HUES64 (cell line): ENCODE measurements at regions not wholly inside any gene's neighbourhood (a gene's known extent, or its start where the extent isn't known, plus 50 kb on each side); places are given as distances from the start of the nearest gene placed in this dataset.

Source experiments
- H3K27ac ChIP-seq: 2 replicates; pipeline ENCODE4 v1.7.0; 2013; ENCODE audit warnings: low read depth, low read length, inconsistent platforms
- H3K27me3 ChIP-seq: 2 replicates; pipeline ENCODE4 v1.6.1; 2013; ENCODE audit warnings: mild to moderate bottlenecking, low read length; ENCODE audit not compliant: insufficient read depth
- H3K36me3 ChIP-seq: 2 replicates; pipeline ENCODE4 v1.6.1; 2013; ENCODE audit warnings: mild to moderate bottlenecking, low read length; ENCODE audit not compliant: insufficient read depth
- H3K4me1 ChIP-seq: 2 replicates; pipeline ENCODE4 v1.6.1; 2013; ENCODE audit warnings: mild to moderate bottlenecking, low read length, moderate library complexity; ENCODE audit not compliant: insufficient read depth
- H3K4me3 ChIP-seq: 2 replicates; pipeline ENCODE4 v1.5.1; 2013; ENCODE audit warnings: mild to moderate bottlenecking, low read length, moderate library complexity
- H3K9ac ChIP-seq: 2 replicates; pipeline ENCODE4 v1.6.1; 2013; ENCODE audit warnings: mild to moderate bottlenecking, low read depth, low read length
- H3K9me3 ChIP-seq: 2 replicates; pipeline ENCODE4 v1.6.1; 2013; ENCODE audit warnings: low read depth, low read length; ENCODE audit not compliant: insufficient read depth
- WGBS: fragments of 150-250, 120-280 bp; methylation state at CpG from one replicate; pipeline ENCODE4 v1.1.7; 2013; ENCODE audit warnings: missing lambda C conversion rate; 5-methylcytosine and 5-hydroxymethylcytosine counted together

DNA sequence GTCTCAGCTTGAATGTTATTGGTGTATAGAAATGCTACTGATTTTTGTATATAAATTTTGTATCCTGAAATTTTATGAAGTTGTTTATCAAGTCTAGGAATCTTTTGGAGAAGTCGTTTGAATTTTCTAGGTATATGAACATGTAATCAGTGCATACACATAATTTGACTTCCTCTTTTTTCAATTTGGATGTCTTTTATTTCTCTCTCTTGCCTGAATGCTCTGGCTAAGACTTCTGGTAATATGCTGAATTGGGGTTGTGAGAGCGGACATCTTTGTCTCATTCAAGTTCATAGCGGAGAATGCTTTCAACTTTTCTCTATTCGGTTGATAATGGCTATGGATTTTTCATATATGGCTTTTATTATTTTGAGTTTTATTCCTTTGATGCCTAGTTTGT, 100.9 kb upstream of the MCTP2 start:
- H3K9ac ChIP-seq, result no peak overlapping the region

DNA sequence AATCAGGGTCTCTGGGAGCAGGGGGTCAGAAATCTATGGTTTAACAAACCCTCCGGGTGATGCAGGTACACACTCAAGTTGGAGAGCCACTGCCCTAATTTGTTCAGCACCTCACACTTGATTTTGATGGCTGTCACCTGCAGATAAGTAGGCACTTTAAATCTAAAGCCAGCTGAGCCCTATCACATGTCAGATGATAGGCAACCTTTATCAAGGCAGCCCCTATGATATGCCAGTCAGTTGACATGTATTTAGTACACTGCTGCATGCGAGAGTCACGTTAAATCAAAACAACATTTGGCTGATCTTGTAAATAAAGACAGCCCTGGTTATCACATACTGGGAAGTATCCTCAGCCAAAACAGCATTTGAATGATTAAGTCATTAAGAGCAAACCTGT, 104.4 kb upstream of the MCTP2 start:
- no peak overlapping the region for H3K4me3 ChIP-seq
- H3K9ac ChIP-seq, result no peak overlapping the region
- no peaks in the 10 kb centered on the region for H3K27me3 ChIP-seq
- no peak overlapping the region for H3K27ac ChIP-seq
- WGBS, result 90% methylated on average over 3 of the region's 3 CpGs
- no peaks in the 10 kb centered on the region for H3K36me3 ChIP-seq
- H3K4me1 ChIP-seq, result peaks cover 12% of the 10 kb centered on the region; the same call in 1 of the 2 replicates
- H3K9me3 ChIP-seq, result no peaks in the 10 kb centered on the region

More for the DNA sequence above, 100.9 kb upstream of the MCTP2 start:
- H3K36me3 ChIP-seq, result no peaks in the 10 kb centered on the region
- H3K4me1 ChIP-seq, result no peaks in the 10 kb centered on the region
- H3K27me3 ChIP-seq, result 0 out of 2 replicates have a peak, but pooled peaks cover 2% of the 10 kb centered on the region
- H3K4me3 ChIP-seq, result no peak overlapping the region
- H3K9me3 ChIP-seq, result no peaks in the 10 kb centered on the region
- WGBS, result 83% methylated on average over 4 of the region's 4 CpGs
- no peak overlapping the region for H3K27ac ChIP-seq

DNA sequence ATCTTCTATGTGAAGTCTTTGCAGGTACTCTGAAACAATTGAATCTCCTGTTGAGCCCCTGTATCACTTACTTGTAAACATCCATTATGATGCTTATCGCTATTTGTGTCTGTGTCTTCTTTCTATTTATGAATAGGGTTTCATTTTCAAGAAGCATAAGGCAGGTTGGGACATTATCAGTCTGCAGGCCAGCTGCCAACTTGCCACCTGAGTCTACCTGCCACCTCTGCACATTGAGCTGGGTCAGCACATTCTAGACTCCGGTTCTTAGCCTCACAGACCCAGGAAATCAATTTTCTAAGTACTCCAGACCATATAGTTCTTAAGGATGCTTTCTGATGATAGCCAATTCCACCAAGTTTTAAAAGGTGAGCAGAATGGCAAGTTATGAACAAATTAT, 105.7 kb upstream of the MCTP2 start:
- Histone ChIP-seq H3K4me1 (peaks cover 12% of the 10 kb centered on the region; the same call in 1 of the 2 replicates), H3K4me3 (no peak overlapping the region), H3K27ac (no peak overlapping the region), H3K9ac (no peak overlapping the region), H3K9me3 (no peaks in the 10 kb centered on the region), H3K27me3 (no peaks in the 10 kb centered on the region), H3K36me3 (no peaks in the 10 kb centered on the region)
- WGBS, result 94% methylated on average over 2 of the region's 2 CpGs

DNA sequence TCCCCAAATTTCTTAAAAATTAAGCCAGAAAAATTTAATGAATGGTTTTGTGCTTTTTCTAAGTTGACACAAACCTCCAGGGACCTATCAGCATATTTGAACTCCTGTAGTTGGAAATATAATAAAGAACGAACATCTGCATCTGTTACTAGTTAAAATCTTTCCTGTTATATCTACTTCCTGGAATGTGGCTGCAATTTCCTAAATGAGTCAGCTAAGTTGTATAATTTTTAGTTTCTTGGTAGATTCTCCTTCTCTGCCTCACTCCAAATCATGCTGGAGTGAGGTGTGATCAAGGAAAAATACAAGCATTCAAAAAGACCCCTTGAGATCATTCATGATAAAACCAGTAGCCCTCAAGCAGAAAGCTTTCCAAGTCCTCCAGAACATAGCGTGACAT, 106.2 kb upstream of the MCTP2 start:
- no peak overlapping the region for H3K27ac ChIP-seq
- H3K36me3 ChIP-seq, result no peaks in the 10 kb centered on the region
- H3K9me3 ChIP-seq, result no peaks in the 10 kb centered on the region
- no peak overlapping the region for H3K4me3 ChIP-seq
- no peak overlapping the region for H3K9ac ChIP-seq
- peaks cover 12% of the 10 kb centered on the region; the same call in 1 of the 2 replicates for H3K4me1 ChIP-seq
- WGBS, result 100% methylated on average over 1 of the region's 2 CpGs
- no peaks in the 10 kb centered on the region for H3K27me3 ChIP-seq

DNA sequence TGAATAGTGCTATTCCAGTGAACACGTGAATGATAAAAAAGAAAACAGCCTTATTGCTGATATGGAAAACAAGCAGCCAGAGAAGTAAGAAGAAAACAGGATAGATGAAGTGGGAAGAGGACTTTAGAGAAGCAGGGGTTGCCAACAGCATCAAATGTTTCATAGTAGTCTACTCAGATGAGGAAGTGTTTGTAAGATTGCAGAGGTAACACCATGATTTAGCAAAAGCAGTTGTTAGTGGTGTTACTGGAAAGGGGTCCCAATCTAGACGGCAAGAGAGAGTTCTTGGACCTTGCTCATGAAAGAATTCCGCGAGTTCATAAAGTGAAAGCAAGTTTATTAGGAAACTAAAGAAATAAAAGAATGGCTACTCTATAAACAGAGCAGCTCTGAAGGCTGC, 108.8 kb upstream of the MCTP2 start:
- no peak overlapping the region for H3K9ac ChIP-seq
- no peak overlapping the region for H3K4me3 ChIP-seq
- no peaks in the 10 kb centered on the region for H3K36me3 ChIP-seq
- H3K4me1 ChIP-seq, result peaks cover 18% of the 10 kb centered on the region; the same call in 1 of the 2 replicates
- H3K27me3 ChIP-seq, result no peaks in the 10 kb centered on the region
- no peak overlapping the region for H3K27ac ChIP-seq
- H3K9me3 ChIP-seq, result no peaks in the 10 kb centered on the region
- WGBS, result 95% methylated on average over 4 of the region's 4 CpGs

DNA sequence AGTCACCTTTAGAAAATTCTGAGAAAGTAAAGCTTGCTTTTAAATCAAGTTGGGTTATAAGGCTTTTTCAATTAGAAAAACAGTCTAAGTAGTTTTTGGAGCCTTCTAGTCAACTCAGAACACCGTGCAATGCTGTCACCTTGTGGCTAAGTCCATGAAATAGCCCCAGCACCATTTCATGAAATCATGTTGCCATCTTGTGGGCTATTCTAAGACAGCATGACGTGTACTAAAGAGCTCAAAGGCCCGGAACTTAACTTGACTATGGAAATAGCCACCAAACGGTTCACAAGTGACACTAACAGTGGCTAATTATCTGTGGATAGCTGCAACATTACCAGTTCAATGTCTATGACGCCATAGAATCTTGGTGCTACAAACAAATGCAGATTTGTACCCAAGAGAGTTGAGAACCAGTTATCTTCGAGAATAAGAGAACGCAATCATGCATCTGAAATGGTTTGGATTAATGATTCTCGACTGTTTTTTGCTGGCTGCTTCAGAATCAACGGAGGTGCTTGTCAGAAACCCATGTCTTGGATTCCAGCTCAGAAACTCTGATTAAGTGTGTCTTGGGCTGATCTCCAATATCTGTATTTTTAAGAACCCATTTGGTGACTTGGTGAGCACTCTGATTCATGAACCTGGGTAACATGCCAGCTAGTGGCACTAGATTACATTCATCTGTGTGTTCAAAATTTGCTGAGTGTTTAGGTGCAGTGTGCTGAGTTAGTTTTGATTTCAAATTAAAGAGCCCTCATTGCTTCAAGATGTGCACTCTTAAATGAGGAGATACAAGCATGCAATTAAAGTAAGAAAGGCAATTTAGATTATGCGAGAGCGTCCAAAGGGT, 111.2 kb upstream of the MCTP2 start:
- H3K9ac ChIP-seq, result no peak overlapping the region
- WGBS, result 60% methylated on average over 11 of the region's 11 CpGs
- H3K27me3 ChIP-seq, result no peaks in the 10 kb centered on the region

DNA sequence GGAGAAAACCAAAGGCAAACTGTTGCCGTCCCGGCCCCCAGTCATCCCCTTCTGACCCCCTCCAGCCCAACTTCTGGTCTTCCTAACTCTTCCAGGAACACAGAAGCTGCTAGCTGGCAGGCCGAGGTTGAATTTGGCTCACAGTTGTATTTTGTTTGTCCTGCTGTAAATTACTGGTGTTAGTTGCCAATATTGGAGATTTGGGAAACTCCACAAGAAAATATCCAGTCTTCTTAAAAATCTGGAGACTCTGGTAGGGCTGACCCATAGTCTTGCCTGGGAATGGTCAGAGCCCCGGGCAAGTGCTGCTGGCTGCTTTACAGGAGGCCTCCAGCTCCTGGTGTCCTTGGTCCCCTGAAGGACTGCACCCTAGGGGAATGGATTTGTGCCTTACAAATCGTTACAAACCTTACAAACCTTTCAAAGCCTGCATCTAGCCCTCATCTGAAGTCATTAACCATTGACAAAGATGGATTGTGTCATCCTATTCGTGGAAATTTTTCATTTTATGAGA, 112.0 kb upstream of the MCTP2 start:
- no peak overlapping the region for H3K4me3 ChIP-seq
- WGBS, result 64% methylated on average over 6 of the region's 6 CpGs
- H3K27ac ChIP-seq, result no peak overlapping the region

More for the DNA sequence above, 111.2 kb upstream of the MCTP2 start:
- Histone ChIP-seq H3K4me1 (peaks cover 18% of the 10 kb centered on the region; the same call in 1 of the 2 replicates), H3K9me3 (no peaks in the 10 kb centered on the region), H3K27ac (no peak overlapping the region), H3K36me3 (no peaks in the 10 kb centered on the region), H3K4me3 (no peak overlapping the region)

DNA sequence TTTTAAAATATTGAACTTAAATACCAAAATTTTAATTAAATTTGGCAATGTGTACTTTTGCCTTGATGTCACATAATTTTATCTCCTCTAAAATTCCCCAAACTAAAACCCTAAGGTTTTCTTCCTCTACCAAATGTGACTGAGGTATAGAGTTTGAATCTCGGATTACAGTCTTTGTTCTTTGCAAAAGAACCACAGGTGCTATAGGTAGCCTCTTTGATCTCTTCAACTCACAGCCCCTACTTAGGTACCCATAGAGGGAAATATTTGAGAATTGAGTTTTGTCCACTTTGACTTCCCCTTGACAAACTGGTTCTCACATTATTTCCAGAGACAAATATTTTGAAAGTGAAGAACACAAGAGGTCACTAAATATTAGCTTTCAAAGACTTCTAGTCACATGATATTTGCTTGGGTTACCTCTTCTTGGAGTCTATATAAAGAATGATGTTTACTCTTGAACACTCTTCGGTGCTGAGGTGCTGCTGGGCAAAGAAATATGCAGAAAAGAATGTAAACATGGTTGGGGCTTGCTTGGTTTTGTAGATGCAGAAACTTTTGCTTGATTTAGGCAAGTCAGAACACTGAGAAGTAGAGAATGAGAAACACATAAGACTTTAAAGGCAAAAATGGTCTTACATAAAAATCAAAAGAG, 120.8 kb upstream of the MCTP2 start:
- WGBS, result 77% methylated on average over 2 of the region's 2 CpGs
- Histone ChIP-seq H3K4me1 (0 out of 2 replicates have a peak, but pooled peaks cover 8% of the 10 kb centered on the region), H3K36me3 (no peaks in the 10 kb centered on the region), H3K9ac (no peak overlapping the region), H3K4me3 (no peak overlapping the region), H3K9me3 (no peaks in the 10 kb centered on the region), H3K27ac (no peak overlapping the region), H3K27me3 (no peaks in the 10 kb centered on the region)

More for the DNA sequence above, 112.0 kb upstream of the MCTP2 start:
- Histone ChIP-seq H3K36me3 (no peaks in the 10 kb centered on the region), H3K9me3 (no peaks in the 10 kb centered on the region), H3K27me3 (no peaks in the 10 kb centered on the region), H3K9ac (no peak overlapping the region), H3K4me1 (peaks cover 16% of the 10 kb centered on the region; the same call in 1 of the 2 replicates)

DNA sequence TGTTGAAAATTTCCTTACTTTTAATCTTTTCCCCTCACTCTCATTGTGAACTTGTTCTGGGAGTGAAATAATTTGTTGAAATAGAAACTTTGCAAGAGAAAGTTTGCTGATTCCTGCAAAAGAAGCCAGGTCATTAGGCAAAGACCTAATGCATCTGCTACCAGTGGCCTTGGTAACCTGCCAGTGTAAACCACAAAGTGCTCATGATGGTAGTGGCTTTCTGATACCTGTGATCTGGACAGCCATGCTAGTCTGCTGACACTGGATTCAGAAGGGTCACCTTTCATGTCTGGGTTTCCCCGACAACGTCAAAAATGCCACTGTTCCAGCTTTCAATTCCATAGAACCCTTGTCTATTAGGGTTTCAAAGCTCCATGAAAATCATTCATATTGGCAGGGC, 123.7 kb upstream of the MCTP2 start:
- 0 out of 2 replicates have a peak, but pooled peaks cover 8% of the 10 kb centered on the region for H3K4me1 ChIP-seq
- no peaks in the 10 kb centered on the region for H3K27me3 ChIP-seq
- no peak overlapping the region for H3K27ac ChIP-seq
- no peak overlapping the region for H3K4me3 ChIP-seq
- no peaks in the 10 kb centered on the region for H3K9me3 ChIP-seq
- no peaks in the 10 kb centered on the region for H3K36me3 ChIP-seq
- 97% methylated on average over 2 of the region's 2 CpGs for WGBS
- no peak overlapping the region for H3K9ac ChIP-seq

DNA sequence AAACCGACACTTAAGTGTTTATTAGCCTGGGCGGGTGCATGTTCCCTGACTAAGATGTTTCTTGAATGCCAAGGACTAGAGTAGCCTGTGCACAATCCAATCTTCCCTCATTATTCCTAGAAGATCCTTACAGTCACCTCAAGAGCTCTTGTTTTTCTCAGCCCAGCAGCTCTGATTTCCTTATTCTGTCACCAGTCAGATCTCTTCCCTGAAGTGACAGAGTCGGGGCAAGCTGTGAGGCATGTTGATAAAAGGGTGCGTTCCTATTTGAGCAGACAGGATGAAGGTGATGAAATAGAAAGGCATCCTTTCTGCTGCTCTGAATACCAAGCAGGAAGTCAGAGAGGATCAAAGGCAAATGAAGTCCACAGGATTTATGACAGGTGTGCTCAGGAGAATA, 125.6 kb upstream of the MCTP2 start:
- Histone ChIP-seq H3K27ac (no peak overlapping the region), H3K9ac (no peak overlapping the region), H3K4me3 (no peak overlapping the region), H3K27me3 (no peaks in the 10 kb centered on the region), H3K36me3 (no peaks in the 10 kb centered on the region), H3K9me3 (no peaks in the 10 kb centered on the region), H3K4me1 (0 out of 2 replicates have a peak, but pooled peaks cover 5% of the 10 kb centered on the region)
- WGBS, result 88% methylated on average over 4 of the region's 4 CpGs

DNA sequence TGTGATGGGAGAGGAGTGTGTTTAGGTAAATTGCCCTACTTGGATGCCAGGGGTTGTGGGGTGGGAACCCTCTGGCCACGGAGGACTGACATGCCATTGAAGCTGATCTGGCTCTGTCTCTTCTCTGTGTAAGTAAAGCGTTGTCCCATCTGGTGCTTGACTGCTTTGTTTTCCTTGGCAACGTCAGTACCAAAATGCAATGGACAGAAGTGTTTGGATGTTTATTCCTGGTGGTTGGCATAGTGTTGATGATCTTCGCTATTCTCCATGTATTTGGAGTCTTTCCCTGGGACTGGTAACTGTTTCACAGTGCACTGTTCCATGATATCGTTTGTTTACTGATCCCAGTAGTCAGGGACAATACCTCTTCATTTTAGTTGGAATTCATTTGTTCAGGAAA, 130.5 kb upstream of the MCTP2 start:
- H3K9ac ChIP-seq, result no peak overlapping the region
- no peak overlapping the region for H3K27ac ChIP-seq
- WGBS, result 95% methylated on average over 5 of the region's 5 CpGs
- no peaks in the 10 kb centered on the region for H3K9me3 ChIP-seq
- no peaks in the 10 kb centered on the region for H3K36me3 ChIP-seq
- no peaks in the 10 kb centered on the region for H3K27me3 ChIP-seq
- H3K4me3 ChIP-seq, result no peak overlapping the region
- H3K4me1 ChIP-seq, result no peaks in the 10 kb centered on the region
